Endothelial cell of umbilical vein (primary cell): ENCODE measurements at regions not wholly inside any gene's neighbourhood (a gene's known extent, or its start where the extent isn't known, plus 50 kb on each side); places are given as distances from the start of the nearest gene placed in this dataset.
A peak's percentile ranks its signal among the peaks of the same experiment; 100 is the strongest.

Experiments used
- BruUV-seq: library from RNA; stranded (reverse); fragments of 400-500 nt; replicated peaks from 2 replicates; lab custom pipeline; 2021; lab: Mats Ljungman, UMichigan
- CTCF ChIA-PET: fragments of 300-600, 350-600 bp; sonication (Branson Sonifier 250); formaldehyde crosslinking; loops from one replicate; lab custom pipeline; 2021; ENCODE audit warnings: antibody characterized with exemption, inconsistent platforms; lab: Charles Lee
- POLR2A ChIA-PET: fragments of 300-600, 350-600 bp; sonication (Branson Sonifier 250); formaldehyde crosslinking; loops from one replicate; lab custom pipeline; 2021; ENCODE audit warnings: antibody characterized with exemption, inconsistent platforms; lab: Charles Lee
- DNase-seq: peaks from one replicate; pipeline ENCODE4 v3.0.0-alpha.2; 2011; ENCODE audit warnings: low read depth, low spot score
- FAIRE-seq: peaks from 2 replicates; lab custom pipeline; 2011; peaks lifted over from hg19 to GRCh38; lab: Jason Lieb, UNC
- H2AFZ ChIP-seq: 2 replicates; pipeline ENCODE4 v1.6.0; 2012; ENCODE audit warnings: low read depth, low read length, control low read depth, inconsistent platforms
- H3K27ac ChIP-seq: 2 replicates; pipeline ENCODE4 v1.5.1; 2011; ENCODE audit warnings: low read depth, mild to moderate bottlenecking, control low read depth, low read length, moderate library complexity; ENCODE audit not compliant: insufficient read depth
- H3K27me3 ChIP-seq, 2 experiments: 2 replicates each; pipeline versions ENCODE4 v1.6.0 to v1.6.1; 2011; ENCODE audit warnings: low read length in 2 of 2, mixed read lengths in 1 of 2; ENCODE audit not compliant: control insufficient read depth in 2 of 2, insufficient read depth in 2 of 2
- H3K36me3 ChIP-seq, 2 experiments: 2 replicates in 1 of 2; 3 replicates in 1 of 2; pipeline ENCODE4 v1.5.1; 2011; ENCODE audit warnings: low read length in 2 of 2, mild to moderate bottlenecking in 1 of 2, moderate library complexity in 1 of 2; ENCODE audit not compliant: control insufficient read depth in 2 of 2, insufficient read depth in 2 of 2; ENCODE audit errors: extremely low read depth in 1 of 2
- H3K4me1 ChIP-seq: 3 replicates; pipeline ENCODE4 v1.5.1; 2011; ENCODE audit warnings: mild to moderate bottlenecking, low read length; ENCODE audit not compliant: control insufficient read depth, insufficient read depth; ENCODE audit errors: extremely low read depth
- H3K4me2 ChIP-seq: 2 replicates; pipeline ENCODE4 v1.6.1; 2011; ENCODE audit warnings: low read length, control low read depth, mixed read lengths; ENCODE audit not compliant: insufficient read depth
- H3K4me3 ChIP-seq, 3 experiments: fragments of 200-600 bp in 1 of 3; sonication (generic), shearing (Covaris generic) in 1 of 3; replicated peaks in 1 of 3; 2 replicates each; pipeline ENCODE4 v1.5.1; 2011 to 2016; ENCODE audit warnings: control low read depth in 3 of 3, low read length in 3 of 3, mild to moderate bottlenecking in 2 of 3, inconsistent platforms in 1 of 3, low read depth in 1 of 3, moderate library complexity in 1 of 3; ENCODE audit not compliant: insufficient read depth in 1 of 3
- H3K79me2 ChIP-seq: 2 replicates; pipeline ENCODE4 v1.6.0; 2012; ENCODE audit warnings: low read length, inconsistent platforms; ENCODE audit not compliant: control insufficient read depth, insufficient read depth
- H3K9ac ChIP-seq: replicated peaks from 2 replicates; pipeline ENCODE3; 2011; ENCODE audit warnings: low read length, control low read depth; ENCODE audit not compliant: insufficient read depth; ENCODE audit errors: extremely low read depth
- H3K9me1 ChIP-seq: replicated peaks from 3 replicates; pipeline ENCODE4 v1.6.0; 2011; ENCODE audit warnings: mild to moderate bottlenecking, low read length; ENCODE audit not compliant: control insufficient read depth, insufficient read depth; ENCODE audit errors: extremely low read depth
- H3K9me3 ChIP-seq: replicated peaks from 2 replicates; pipeline ENCODE4 v1.5.1; 2012; ENCODE audit warnings: low read length, inconsistent platforms; ENCODE audit not compliant: control insufficient read depth, insufficient read depth
- H4K20me1 ChIP-seq: replicated peaks from 2 replicates; pipeline ENCODE3; 2011; ENCODE audit warnings: mild to moderate bottlenecking, low read length; ENCODE audit not compliant: control insufficient read depth, insufficient read depth; ENCODE audit errors: extremely low read depth
- CTCF ChIP-seq, 2 donors: IDR thresholded peaks; 1 replicate in 1 of 2; 2 replicates in 1 of 2; pipeline ENCODE4 v1.5.1; 2011; ENCODE audit warnings: low read length in 2 of 2, mild to moderate bottlenecking in 2 of 2, moderate library complexity in 2 of 2, control low read depth in 1 of 2, inconsistent platforms in 1 of 2, low read depth in 1 of 2; ENCODE audit not compliant: insufficient read depth in 1 of 2; ENCODE audit errors: extremely low read depth in 1 of 2
- EZH2 ChIP-seq: IDR thresholded peaks from 2 replicates; pipeline ENCODE4 v1.6.1; 2012; ENCODE audit warnings: borderline replicate concordance, low read depth, mild to moderate bottlenecking, moderate library complexity, low read length, inconsistent platforms; ENCODE audit not compliant: severe bottlenecking
- FOS ChIP-seq: IDR thresholded peaks from 2 replicates; pipeline ENCODE4 v1.6.1; 2011; ENCODE audit warnings: mild to moderate bottlenecking, low read length, moderate library complexity, borderline replicate concordance; ENCODE audit not compliant: insufficient read depth
- GATA2 ChIP-seq: IDR thresholded peaks from 2 replicates; pipeline ENCODE4 v1.7.0; 2011; ENCODE audit warnings: low read depth, mild to moderate bottlenecking, moderate library complexity, mixed read lengths, low read length; ENCODE audit not compliant: insufficient read length, insufficient read depth
- JUN ChIP-seq: IDR thresholded peaks from 2 replicates; pipeline ENCODE4 v1.6.1; 2011; ENCODE audit warnings: borderline replicate concordance, low read depth; ENCODE audit not compliant: insufficient read length, insufficient read depth
- MAX ChIP-seq: IDR thresholded peaks from 2 replicates; pipeline ENCODE4 v1.6.1; 2011; ENCODE audit not compliant: insufficient read depth, insufficient read length
- MYC ChIP-seq: IDR thresholded peaks from one replicate; pipeline ENCODE4 v1.6.1; 2011; ENCODE audit warnings: mild to moderate bottlenecking, low read depth, low read length
- POLR2A ChIP-seq: IDR thresholded peaks from 2 replicates; pipeline ENCODE4 v1.6.1; 2012; ENCODE audit warnings: low read depth, mild to moderate bottlenecking, control low read depth, low read length
- POLR2AphosphoS5 ChIP-seq: IDR thresholded peaks from 2 replicates; pipeline ENCODE4 v1.6.1; 2012; ENCODE audit warnings: low read depth, mild to moderate bottlenecking, control low read depth, low read length, moderate library complexity; ENCODE audit not compliant: insufficient read depth
- dilution Hi-C: fragments of 300-500 bp; cut with MboI; formaldehyde crosslinking; loops from one replicate; pipeline ENCODE4 v1.15.0; 2019; ENCODE audit warnings: low sequenced_read_pairs; ENCODE audit not compliant: extremely low pct_ligation_motif_present
- intact Hi-C: fragments of 100-400 bp; cut with micrococcal nuclease; formaldehyde crosslinking; loops from one replicate; pipeline ENCODE4 v1.10.0; 2022

- H3K9me1 ChIP-seq, result no peaks in the 10 kb centered on the region
- intact Hi-C loops, result no loop called here
- no peaks in the 10 kb centered on the region for H3K4me1 ChIP-seq
- ChIA-PET POLR2A (no interaction called here), CTCF (interaction anchor here (0.6 to 2.3 kb wide), 3 partner anchors 17 to 485 kb away, joined by 3 to 5 read pairs (median 3); no protein-coding TSS in a partner anchor)
- H4K20me1 ChIP-seq, result no peaks in the 10 kb centered on the region
- TF ChIP-seq GATA2, result peak; percentile 68
- no peak for TF ChIP-seq MYC
- dilution Hi-C loops, result no loop called here
- H3K9ac ChIP-seq, result no peak overlapping the region
- no peak overlapping the region for H2AFZ ChIP-seq
- BruUV-seq, result no TSS peak
- no peak overlapping the region for H3K4me3 ChIP-seq
- no peak overlapping the region for H3K4me2 ChIP-seq
- DNase-seq, result no peak
- FAIRE-seq, result peak; percentile 67
- no peak overlapping the region for H3K27ac ChIP-seq
- H3K79me2 ChIP-seq, result no peaks in the 10 kb centered on the region
- no peaks in the 10 kb centered on the region for H3K36me3 ChIP-seq
- H3K9me3 ChIP-seq, result no peaks in the 10 kb centered on the region
- peaks cover 7 to 11% of the 10 kb centered on the region in 2 experiments for H3K27me3 ChIP-seq
Observed at GRCh38 chr15:70533931-70534742, 229.2 kb downstream of the UACA start.

- Histone ChIP-seq H3K4me1 (peaks cover 5% of the 10 kb centered on the region), H3K79me2 (no peaks in the 10 kb centered on the region), H3K9ac (no peak overlapping the region), H3K27ac (no peak overlapping the region), H3K4me3 (no peak overlapping the region), H3K9me3 (no peaks in the 10 kb centered on the region), H3K36me3 (no peaks in the 10 kb centered on the region), H3K27me3 (peaks cover 7% of the 10 kb centered on the region in 2 experiments), H3K4me2 (no peak overlapping the region), H4K20me1 (no peaks in the 10 kb centered on the region), H3K9me1 (no peaks in the 10 kb centered on the region), H2AFZ (no peak overlapping the region)
- TF ChIP-seq CTCF (IDR thresholded peaks at IDR 0.05; ENCODE audit: extremely low read depth in 1 of 2, insufficient read depth in 1 of 2, low read depth in 1 of 2, low read length in 2 of 2) (no peak), MAX (no peak), POLR2AphosphoS5 (no peak), POLR2A (no peak), MYC (no peak), FOS (no peak), EZH2 (no peak), GATA2 (no peak), JUN (no peak)
- ChIA-PET CTCF (no interaction called here), POLR2A (no interaction called here)
- dilution Hi-C loops (no loop called here), intact Hi-C loops (no loop called here)
- FAIRE-seq (no peak), DNase-seq (no peak)
- BruUV-seq, result no TSS peak
Observed at GRCh38 chr15:70532531-70533186, 230.7 kb downstream of the UACA start.
